HepG2 (cell line): ENCODE measurements at regions not wholly inside any gene's neighbourhood (a gene's known extent, or its start where the extent isn't known, plus 50 kb on each side); places are given as distances from the start of the nearest gene placed in this dataset.

Experiments
- ATAC-seq: fragments of 200-7000 bp; cut with Tn5 transposase; 3 replicates; pipeline ENCODE4 v1.9.1; 2020; ENCODE audit warnings: mild to moderate bottlenecking, moderate library complexity
- BruUV-seq: library from RNA; stranded (reverse); fragments of 400-500 nt; replicated peaks from 2 replicates; lab custom pipeline; 2021; lab: Mats Ljungman, UMichigan
- CTCF ChIA-PET: fragments of 300-600 bp; formaldehyde crosslinking; extraction: SDS; loops from one replicate; lab custom pipeline; 2021; ENCODE audit warnings: low total read pairs, inconsistent platforms, low intra/inter-chr PET ratio; lab: Yijun Ruan, JAX
- POLR2A ChIA-PET: fragments of 350-600 bp; sonication (Branson Sonifier 250); formaldehyde crosslinking; loops from one replicate; lab custom pipeline; 2020; ENCODE audit warnings: antibody characterized with exemption, inconsistent platforms; lab: Yijun Ruan, JAX
- DNase-seq: peaks from one replicate; pipeline ENCODE4 v3.0.0-alpha.2; 2015; ENCODE audit warnings: low spot score
- FAIRE-seq: peaks from 3 replicates; lab custom pipeline; 2011; peaks lifted over from hg19 to GRCh38; lab: Jason Lieb, UNC
- H2AFZ ChIP-seq: one replicate; pipeline ENCODE4 v1.6.1; 2011; ENCODE audit warnings: low read length, inconsistent platforms
- H3K27ac ChIP-seq: fragments of 300-600 bp; 3 replicates; pipeline ENCODE4 v1.8.0; 2011; ENCODE audit warnings: mixed run types, mild to moderate bottlenecking, mixed read lengths, low read length, inconsistent platforms; ENCODE audit not compliant: insufficient read depth; ENCODE audit errors: extremely low read length
- H3K27me3 ChIP-seq, 2 experiments: fragments of 200-600 bp in 1 of 2; 2 replicates in 1 of 2; 3 replicates in 1 of 2; pipeline versions ENCODE4 v1.6.0 to v1.8.0; 2011; ENCODE audit warnings: low read length in 2 of 2, mild to moderate bottlenecking in 2 of 2, moderate library complexity in 2 of 2, inconsistent platforms in 1 of 2; ENCODE audit not compliant: insufficient read depth in 2 of 2, control insufficient read depth in 1 of 2
- H3K36me3 ChIP-seq, 2 experiments: fragments of 200-600 bp in 1 of 2; replicated peaks in 1 of 2; 2 replicates in 1 of 2; 3 replicates in 1 of 2; pipeline versions ENCODE4 v1.5.1 to v1.8.0; 2011; ENCODE audit warnings: low read length in 2 of 2, inconsistent platforms in 1 of 2; ENCODE audit not compliant: insufficient read depth in 2 of 2, control insufficient read depth in 1 of 2
- H3K4me1 ChIP-seq: 2 replicates; pipeline ENCODE4 v1.5.1; 2012; ENCODE audit warnings: low read length, inconsistent platforms; ENCODE audit not compliant: insufficient read depth
- H3K4me2 ChIP-seq: 2 replicates; pipeline ENCODE4 v1.6.0; 2011; ENCODE audit warnings: low read depth, low read length, inconsistent platforms
- H3K4me3 ChIP-seq, 3 experiments: fragments of 200-600 bp in 1 of 3; sonication (generic), shearing (Covaris generic) in 1 of 3; replicated peaks in 1 of 3; 2 replicates each; pipeline ENCODE4 v1.5.1; 2011 to 2016; ENCODE audit warnings: low read length in 3 of 3, inconsistent platforms in 2 of 3, low read depth in 2 of 3, mild to moderate bottlenecking in 2 of 3, control low read depth in 1 of 3, mixed read lengths in 1 of 3; ENCODE audit not compliant: insufficient read depth in 1 of 3
- H3K79me2 ChIP-seq: one replicate; pipeline ENCODE4 v1.6.1; 2011; ENCODE audit warnings: low read length, inconsistent platforms; ENCODE audit not compliant: insufficient read depth
- H3K9ac ChIP-seq: 2 replicates; pipeline ENCODE4 v1.6.0; 2011; ENCODE audit warnings: mild to moderate bottlenecking, low read depth, low read length, inconsistent platforms; ENCODE audit not compliant: insufficient read depth
- H3K9me3 ChIP-seq: 2 replicates; pipeline ENCODE4 v1.5.1; 2012; ENCODE audit warnings: mild to moderate bottlenecking, low read length
- H4K20me1 ChIP-seq: 2 replicates; pipeline ENCODE4 v1.6.0; 2011; ENCODE audit warnings: inconsistent platforms, mild to moderate bottlenecking, low read length, moderate library complexity; ENCODE audit not compliant: insufficient read depth
- ATM ChIP-seq: fragments of 450-650 bp; IDR thresholded peaks from 2 replicates; pipeline ENCODE4 v1.7.1; 2017; ENCODE audit warnings: mild to moderate bottlenecking, borderline replicate concordance
- KAT2B ChIP-seq: fragments of 150-350 bp; IDR thresholded peaks from 2 replicates; pipeline ENCODE4 v1.6.1; 2014; ENCODE audit warnings: low read depth, low read length, borderline replicate concordance
- MIXL1 ChIP-seq: IDR thresholded peaks from 2 replicates; pipeline ENCODE4 v1.6.1; 2016
- SALL2 ChIP-seq: sonication (generic); formaldehyde crosslinking; IDR thresholded peaks from 2 replicates; pipeline ENCODE4 v1.8.1; 2023; ENCODE audit warnings: mild to moderate bottlenecking, missing genetic modification reagents, inconsistent platforms
- TMF1 ChIP-seq: sonication (generic); formaldehyde crosslinking; IDR thresholded peaks from 2 replicates; pipeline ENCODE4 v1.8.1; 2022; ENCODE audit warnings: low read depth, missing genetic modification reagents
- ZFP36 ChIP-seq: fragments of 150-350 bp; IDR thresholded peaks from 2 replicates; pipeline ENCODE4 v1.6.1; 2018; ENCODE audit warnings: borderline replicate concordance, low read length, low read depth; ENCODE audit not compliant: partially characterized antibody
- ZNF282 ChIP-seq: fragments of 450-650 bp; IDR thresholded peaks from 2 replicates; pipeline ENCODE4 v1.6.1; 2018; ENCODE audit not compliant: partially characterized antibody
- ZNF460 ChIP-seq: sonication (generic); formaldehyde crosslinking; IDR thresholded peaks from 2 replicates; pipeline ENCODE4 v1.5.1; 2020; ENCODE audit warnings: missing genetic modification reagents, mild to moderate bottlenecking, borderline replicate concordance
- ZNF839 ChIP-seq: sonication (generic); formaldehyde crosslinking; IDR thresholded peaks from 2 replicates; pipeline ENCODE4 v1.4.0; 2020; ENCODE audit warnings: missing genetic modification reagents, mild to moderate bottlenecking, borderline replicate concordance
- ZSCAN30 ChIP-seq: sonication (generic); formaldehyde crosslinking; IDR thresholded peaks from 2 replicates; pipeline ENCODE4 v1.5.0; 2020; ENCODE audit warnings: mild to moderate bottlenecking, missing genetic modification reagents
- WGBS: methylation state at CpG from one replicate; pipeline ENCODE4 v1.1.6; 2017; ENCODE audit warnings: low lambda C conversion rate; 5-methylcytosine and 5-hydroxymethylcytosine counted together
- in situ Hi-C: cut with HindIII; loops from 2 replicates; pipeline ENCODE4 v1.10.0; 2017; ENCODE audit warnings: low pct_unique_long_range_greater_than_20kb; ENCODE audit not compliant: extremely low pct_ligation_motif_present
- intact Hi-C: fragments of 100-400 bp; cut with micrococcal nuclease; formaldehyde crosslinking; loops from one replicate; pipeline ENCODE4 v1.10.0; 2022; ENCODE audit not compliant: unreplicated experiment
- TF ChIP-seq, protein P1 (sequence below): sonication (generic); formaldehyde crosslinking; conservative IDR thresholded peaks from 2 replicates; pipeline ENCODE4 v1.4.0; 2020; ENCODE audit warnings: missing genetic modification reagents
- TF ChIP-seq, protein P2 (sequence below): sonication (generic); formaldehyde crosslinking; IDR thresholded peaks from 2 replicates; pipeline ENCODE4 v1.5.1; 2020; ENCODE audit warnings: missing genetic modification reagents, mild to moderate bottlenecking, borderline replicate concordance

DNA sequence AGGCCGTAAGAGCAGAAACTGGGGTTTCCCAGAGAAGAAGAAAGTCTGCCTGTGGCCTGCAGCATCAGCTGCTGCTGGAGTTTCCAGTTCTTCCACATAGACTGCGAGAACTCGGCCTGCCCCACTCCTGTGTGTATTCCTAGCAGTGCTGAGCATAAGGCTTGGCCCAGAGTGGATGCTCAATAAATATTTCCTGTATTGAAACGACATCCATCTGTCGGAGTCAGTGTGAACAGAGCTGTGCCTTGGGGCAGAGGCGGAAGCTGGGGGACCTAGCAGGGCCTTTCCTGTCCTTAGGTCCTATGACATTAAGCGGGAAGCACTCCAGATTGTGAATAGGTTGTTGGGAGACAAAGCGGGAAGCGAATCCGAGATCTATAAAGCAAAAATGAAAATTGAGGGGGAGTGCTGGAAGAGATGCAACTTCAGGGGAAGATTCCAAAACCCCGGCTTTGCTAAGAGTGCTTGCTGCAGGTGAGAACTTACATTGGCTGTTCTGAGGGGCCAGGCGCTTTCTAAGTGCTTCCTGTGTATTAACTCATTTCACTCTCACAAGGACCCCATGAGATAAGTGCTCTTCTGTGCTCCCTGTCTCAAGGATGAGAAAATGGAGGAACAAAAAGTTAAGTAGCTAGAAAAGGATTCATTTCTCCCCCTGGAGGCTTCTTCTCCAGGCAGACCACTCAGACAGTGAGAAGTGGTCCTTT, 76.1 kb upstream of the CXCL14 start:
- in situ Hi-C loops (no loop called here), intact Hi-C loops (no loop called here)
- no peaks in the 10 kb centered on the region for H3K4me1 ChIP-seq
- H3K27ac ChIP-seq, result no peak overlapping the region
- no peak overlapping the region for H3K4me2 ChIP-seq
- no peak overlapping the region for H3K4me3 ChIP-seq
- DNase-seq (no peak), ATAC-seq (no peak), FAIRE-seq (no peak)
- no peaks in the 10 kb centered on the region for H4K20me1 ChIP-seq
- no peaks in the 10 kb centered on the region for H3K9me3 ChIP-seq
- H3K36me3 ChIP-seq, result no peaks in the 10 kb centered on the region
- H3K9ac ChIP-seq, result no peak overlapping the region
- H2AFZ ChIP-seq, result no peak overlapping the region
- CTCF ChIA-PET, result no interaction called here
- H3K79me2 ChIP-seq, result no peaks in the 10 kb centered on the region
- no TSS peak for BruUV-seq
- 26% methylated on average over 11 of the region's 12 CpGs for WGBS
- POLR2A ChIA-PET, result no interaction called here
- TF ChIP-seq SALL2 (CRISPR knock-in tag) (no peak), ATM (no peak), KAT2B (no peak), ZNF839 (CRISPR knock-in tag) (no peak), ZSCAN30 (no peak), ZFP36 (no peak), ZNF282 (no peak), ZNF460 (CRISPR knock-in tag) (no peak), TMF1 (CRISPR knock-in tag) (no peak), MIXL1 (no peak)
- TF ChIP-seq, protein P1, sequence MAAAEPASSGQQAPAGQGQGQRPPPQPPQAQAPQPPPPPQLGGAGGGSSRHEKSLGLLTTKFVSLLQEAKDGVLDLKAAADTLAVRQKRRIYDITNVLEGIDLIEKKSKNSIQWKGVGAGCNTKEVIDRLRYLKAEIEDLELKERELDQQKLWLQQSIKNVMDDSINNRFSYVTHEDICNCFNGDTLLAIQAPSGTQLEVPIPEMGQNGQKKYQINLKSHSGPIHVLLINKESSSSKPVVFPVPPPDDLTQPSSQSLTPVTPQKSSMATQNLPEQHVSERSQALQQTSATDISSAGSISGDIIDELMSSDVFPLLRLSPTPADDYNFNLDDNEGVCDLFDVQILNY (CRISPR knock-in tag), result no peak
- TF ChIP-seq, protein P2, sequence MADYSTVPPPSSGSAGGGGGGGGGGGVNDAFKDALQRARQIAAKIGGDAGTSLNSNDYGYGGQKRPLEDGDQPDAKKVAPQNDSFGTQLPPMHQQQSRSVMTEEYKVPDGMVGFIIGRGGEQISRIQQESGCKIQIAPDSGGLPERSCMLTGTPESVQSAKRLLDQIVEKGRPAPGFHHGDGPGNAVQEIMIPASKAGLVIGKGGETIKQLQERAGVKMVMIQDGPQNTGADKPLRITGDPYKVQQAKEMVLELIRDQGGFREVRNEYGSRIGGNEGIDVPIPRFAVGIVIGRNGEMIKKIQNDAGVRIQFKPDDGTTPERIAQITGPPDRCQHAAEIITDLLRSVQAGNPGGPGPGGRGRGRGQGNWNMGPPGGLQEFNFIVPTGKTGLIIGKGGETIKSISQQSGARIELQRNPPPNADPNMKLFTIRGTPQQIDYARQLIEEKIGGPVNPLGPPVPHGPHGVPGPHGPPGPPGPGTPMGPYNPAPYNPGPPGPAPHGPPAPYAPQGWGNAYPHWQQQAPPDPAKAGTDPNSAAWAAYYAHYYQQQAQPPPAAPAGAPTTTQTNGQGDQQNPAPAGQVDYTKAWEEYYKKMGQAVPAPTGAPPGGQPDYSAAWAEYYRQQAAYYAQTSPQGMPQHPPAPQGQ (CRISPR knock-in tag), result no peak
- 0 out of 5 replicates have a peak, but pooled peaks cover 0 to 1% of the 10 kb centered on the region in 2 experiments for H3K27me3 ChIP-seq
